IgD-negative memory B cell (primary cell): ENCODE measurements at regions not wholly inside any gene's neighbourhood (a gene's known extent, or its start where the extent isn't known, plus 50 kb on each side); places are given as distances from the start of the nearest gene placed in this dataset.
"Not testable (repeated sequence)": the region's sequence is repeated elsewhere in the genome, so short reads cannot be mapped to it uniquely, and the experiment has no call there.

ENCODE experiments used
- H3K27ac Mint-ChIP-seq, 3 donors: one replicate each; pipeline ENCODE4 v1.8.0; 2020 to 2022; ENCODE audit warnings: mild to moderate bottlenecking in 3 of 3, mixed read lengths in 3 of 3, moderate library complexity in 1 of 3
- H3K27me3 Mint-ChIP-seq: one replicate; pipeline ENCODE4 v1.8.0; 2021; ENCODE audit warnings: mixed read lengths
- H3K36me3 Mint-ChIP-seq: one replicate; pipeline ENCODE4 v1.8.0; 2020; ENCODE audit warnings: mild to moderate bottlenecking, mixed read lengths
- H3K4me1 Mint-ChIP-seq, 3 donors: one replicate each; pipeline ENCODE4 v1.8.0; 2020 to 2022; ENCODE audit warnings: mixed read lengths in 3 of 3, mild to moderate bottlenecking in 1 of 3
- H3K4me3 Mint-ChIP-seq, 4 donors: one replicate each; pipeline ENCODE4 v1.8.0; 2020 to 2022; ENCODE audit warnings: mild to moderate bottlenecking in 4 of 4, mixed read lengths in 4 of 4, moderate library complexity in 3 of 4
- H3K9me3 Mint-ChIP-seq, 3 donors: one replicate each; pipeline ENCODE4 v1.8.0; 2020 to 2021; ENCODE audit warnings: mixed read lengths in 3 of 3, mild to moderate bottlenecking in 1 of 3

DNA sequence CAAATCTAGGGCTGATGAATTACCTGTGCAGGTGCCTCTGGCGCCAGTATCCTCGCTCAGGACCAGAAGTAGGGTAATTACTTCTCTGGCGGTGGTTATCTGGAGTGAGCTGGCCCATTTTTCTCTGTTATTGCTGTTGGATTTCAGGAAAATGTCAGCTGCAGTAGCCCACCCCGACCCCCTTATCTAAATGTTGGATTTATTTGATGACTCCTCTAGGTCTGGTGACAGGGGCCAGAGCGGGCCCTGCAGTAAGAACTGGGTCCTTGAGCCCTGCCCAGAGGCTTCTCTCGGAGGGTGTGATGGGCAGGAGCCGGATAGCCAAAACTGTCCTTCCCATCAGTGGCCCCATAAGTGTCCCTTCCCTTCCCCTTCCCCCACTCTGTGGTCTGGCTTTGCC is 384.3 kb downstream of the PTPRU start:
- peaks cover 0 to 3% (median 0%) of the 10 kb centered on the region in 3 donors for H3K9me3 Mint-ChIP-seq
- H3K36me3 Mint-ChIP-seq: no peaks in the 10 kb centered on the region
- H3K4me3 Mint-ChIP-seq: no peak overlapping the region
- H3K27ac Mint-ChIP-seq: no peak overlapping the region
- no peaks in the 10 kb centered on the region for H3K4me1 Mint-ChIP-seq
- H3K27me3 Mint-ChIP-seq: peaks cover 22% of the 10 kb centered on the region

GRCh38 chr1:29607236-29607635 is 370.9 kb downstream of the PTPRU start:
- H3K27me3 Mint-ChIP-seq: peaks cover 9% of the 10 kb centered on the region
- no peak overlapping the region for H3K27ac Mint-ChIP-seq
- H3K9me3 Mint-ChIP-seq: peaks cover 0 to 5% (median 4%) of the 10 kb centered on the region in 3 donors
- no peaks in the 10 kb centered on the region for H3K4me1 Mint-ChIP-seq
- H3K36me3 Mint-ChIP-seq: no peaks in the 10 kb centered on the region
- H3K4me3 Mint-ChIP-seq: no peak overlapping the region

- not testable (repeated sequence) for H3K27me3 Mint-ChIP-seq, H3K36me3 Mint-ChIP-seq, H3K9me3 Mint-ChIP-seq, H3K4me1 Mint-ChIP-seq, H3K27ac Mint-ChIP-seq, H3K4me3 Mint-ChIP-seq
Measured at GRCh38 chr1:29604796-29605195, 368.5 kb downstream of the PTPRU start.

DNA sequence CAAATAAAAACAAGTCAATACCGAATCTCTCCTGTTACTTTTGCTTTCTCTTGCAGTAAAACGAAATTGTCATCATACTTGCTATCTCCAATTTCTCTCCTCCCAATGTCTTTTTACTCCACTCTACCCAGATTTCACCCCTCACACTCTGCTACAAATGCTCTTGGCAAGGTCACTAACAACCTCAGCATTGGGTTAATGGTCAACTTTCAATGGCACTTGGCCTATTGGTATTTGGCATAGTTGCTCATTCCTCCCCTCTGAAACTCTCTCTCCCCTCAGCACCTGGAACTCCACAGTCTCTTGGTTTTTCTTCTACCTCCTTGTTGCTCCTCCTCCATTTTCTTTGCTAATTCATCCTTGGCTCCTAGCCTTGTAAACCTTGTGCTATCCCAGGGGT is 367.3 kb downstream of the PTPRU start:
- Mint-ChIP-seq H3K4me3 (no peak overlapping the region), H3K9me3 (peaks cover 0 to 5% (median 5%) of the 10 kb centered on the region in 3 donors), H3K27ac (no peak overlapping the region), H3K27me3 (peaks cover 4% of the 10 kb centered on the region), H3K36me3 (no peaks in the 10 kb centered on the region), H3K4me1 (peaks cover 0 to 1% (median 0%) of the 10 kb centered on the region in 3 donors)

- Mint-ChIP-seq H3K27me3 (peaks cover 5% of the 10 kb centered on the region), H3K36me3 (no peaks in the 10 kb centered on the region), H3K9me3 (peaks cover 0 to 3% (median 0%) of the 10 kb centered on the region in 3 donors), H3K27ac (no peak overlapping the region), H3K4me3 (no peak overlapping the region), H3K4me1 (peaks cover 0 to 1% (median 0%) of the 10 kb centered on the region in 3 donors)
Measured at GRCh38 chr1:29602203-29602602, 365.9 kb downstream of the PTPRU start.

GRCh38 chr1:29601021-29601420 is 364.7 kb downstream of the PTPRU start:
- Mint-ChIP-seq H3K27ac (no peak overlapping the region), H3K27me3 (peaks cover 5% of the 10 kb centered on the region), H3K4me1 (peaks cover 0 to 1% (median 0%) of the 10 kb centered on the region in 3 donors), H3K9me3 (peaks cover 0 to 3% (median 0%) of the 10 kb centered on the region in 3 donors), H3K4me3 (no peak overlapping the region), H3K36me3 (no peaks in the 10 kb centered on the region)

- H3K36me3 Mint-ChIP-seq: no peaks in the 10 kb centered on the region
- no peak overlapping the region for H3K27ac Mint-ChIP-seq
- no peak overlapping the region for H3K4me3 Mint-ChIP-seq
Measured at GRCh38 chr1:29599826-29600225, 363.5 kb downstream of the PTPRU start.

DNA sequence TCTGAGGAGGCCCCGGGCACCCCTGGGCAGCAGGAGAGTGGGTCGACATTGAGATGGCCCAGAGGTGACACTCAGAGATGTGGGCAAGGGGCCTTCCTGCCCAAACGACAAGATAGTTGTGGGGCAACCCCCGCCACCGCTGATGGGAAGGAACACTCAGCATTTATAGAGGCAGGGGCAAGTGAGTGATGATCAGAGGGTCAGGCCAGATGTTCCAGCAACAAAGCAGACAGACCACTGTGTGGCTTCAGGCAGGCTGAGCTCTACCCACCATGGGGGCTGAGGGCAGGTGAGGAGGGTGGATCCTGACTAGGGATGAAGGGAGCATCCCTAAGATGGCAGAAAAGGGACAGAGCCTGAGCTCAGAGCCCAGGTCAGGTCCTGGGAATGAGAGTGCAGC is 362.7 kb downstream of the PTPRU start:
- H3K4me1 Mint-ChIP-seq: peaks cover 0 to 1% (median 0%) of the 10 kb centered on the region in 3 donors
- H3K27ac Mint-ChIP-seq: no peak overlapping the region
- no peak overlapping the region for H3K4me3 Mint-ChIP-seq
- peaks cover 0 to 3% (median 0%) of the 10 kb centered on the region in 3 donors for H3K9me3 Mint-ChIP-seq
- H3K27me3 Mint-ChIP-seq: peaks cover 3% of the 10 kb centered on the region
- no peaks in the 10 kb centered on the region for H3K36me3 Mint-ChIP-seq

More at GRCh38 chr1:29599826-29600225, 363.5 kb downstream of the PTPRU start:
- peaks cover 0 to 1% (median 0%) of the 10 kb centered on the region in 3 donors for H3K4me1 Mint-ChIP-seq
- peaks cover 0 to 3% (median 0%) of the 10 kb centered on the region in 3 donors for H3K9me3 Mint-ChIP-seq
- peaks cover 3% of the 10 kb centered on the region for H3K27me3 Mint-ChIP-seq

- H3K27ac Mint-ChIP-seq: no peak overlapping the region
- H3K27me3 Mint-ChIP-seq: peaks cover 6% of the 10 kb centered on the region
- H3K36me3 Mint-ChIP-seq: no peaks in the 10 kb centered on the region
- H3K9me3 Mint-ChIP-seq: peaks cover 0 to 2% (median 0%) of the 10 kb centered on the region in 3 donors
- H3K4me1 Mint-ChIP-seq: peaks cover 0 to 1% (median 0%) of the 10 kb centered on the region in 3 donors
- H3K4me3 Mint-ChIP-seq: no peak overlapping the region
Measured at GRCh38 chr1:29597861-29598260, 361.5 kb downstream of the PTPRU start.

- no peak overlapping the region for H3K4me3 Mint-ChIP-seq
- H3K4me1 Mint-ChIP-seq: no peaks in the 10 kb centered on the region
- H3K36me3 Mint-ChIP-seq: no peaks in the 10 kb centered on the region
- peaks cover 0 to 6% (median 0%) of the 10 kb centered on the region in 3 donors for H3K9me3 Mint-ChIP-seq
- H3K27ac Mint-ChIP-seq: no peak overlapping the region
- H3K27me3 Mint-ChIP-seq: peaks cover 4% of the 10 kb centered on the region
Measured at GRCh38 chr1:29593601-29594382, 357.5 kb downstream of the PTPRU start.

- Mint-ChIP-seq H3K9me3 (peaks cover 0 to 6% (median 2%) of the 10 kb centered on the region in 3 donors), H3K27ac (no peak overlapping the region), H3K4me3 (no peak overlapping the region), H3K36me3 (no peaks in the 10 kb centered on the region), H3K4me1 (no peaks in the 10 kb centered on the region), H3K27me3 (peaks cover 4% of the 10 kb centered on the region)
Measured at GRCh38 chr1:29592731-29593130, 356.4 kb downstream of the PTPRU start.

GRCh38 chr1:29592261-29592615 is 355.9 kb downstream of the PTPRU start:
- peaks cover 0 to 6% (median 2%) of the 10 kb centered on the region in 3 donors for H3K9me3 Mint-ChIP-seq
- peaks cover 3% of the 10 kb centered on the region for H3K27me3 Mint-ChIP-seq
- no peaks in the 10 kb centered on the region for H3K4me1 Mint-ChIP-seq
- no peak overlapping the region for H3K4me3 Mint-ChIP-seq
- H3K27ac Mint-ChIP-seq: no peak overlapping the region
- H3K36me3 Mint-ChIP-seq: no peaks in the 10 kb centered on the region

- Mint-ChIP-seq H3K4me3 (peak overlapping the region in 1 of 4 donors; percentile 8), H3K27ac (no peak overlapping the region), H3K27me3 (peaks cover 3% of the 10 kb centered on the region), H3K9me3 (peaks cover 2 to 6% (median 4%) of the 10 kb centered on the region in 3 donors), H3K36me3 (no peaks in the 10 kb centered on the region), H3K4me1 (no peaks in the 10 kb centered on the region)
Measured at GRCh38 chr1:29591601-29592260, 355.4 kb downstream of the PTPRU start.

- Mint-ChIP-seq H3K9me3 (peaks cover 2 to 6% (median 4%) of the 10 kb centered on the region in 3 donors), H3K36me3 (no peaks in the 10 kb centered on the region), H3K4me1 (no peaks in the 10 kb centered on the region), H3K27me3 (peaks cover 3% of the 10 kb centered on the region), H3K4me3 (no peak overlapping the region), H3K27ac (no peak overlapping the region)
Measured at GRCh38 chr1:29590583-29591565, 354.6 kb downstream of the PTPRU start.

- H3K4me3 Mint-ChIP-seq, H3K9me3 Mint-ChIP-seq, H3K27me3 Mint-ChIP-seq, H3K36me3 Mint-ChIP-seq, H3K4me1 Mint-ChIP-seq, H3K27ac Mint-ChIP-seq: not testable (repeated sequence)
Measured at GRCh38 chr1:29589716-29590115, 353.4 kb downstream of the PTPRU start.
